Gastrocnemius medialis (tissue), 4 donors: ENCODE measurements at regions not wholly inside any gene's neighbourhood (a gene's known extent, or its start where the extent isn't known, plus 50 kb on each side); places are given as distances from the start of the nearest gene placed in this dataset.

ENCODE experiments used
- POLR2A ChIP-seq, 2 donors: fragments of 450-650 bp; IDR thresholded peaks; one replicate each; pipeline ENCODE4 v1.6.1; 2017; ENCODE audit warnings: antibody characterized with exemption in 2 of 2, mild to moderate bottlenecking in 2 of 2, moderate library complexity in 2 of 2
- TF ChIP-seq, protein P1 (sequence below), 5 experiments: fragments of 450-650 bp in 3 of 5; fragments of 200-600 bp in 2 of 5; sonication (generic) in 2 of 5; IDR thresholded peaks in 4 of 5; conservative IDR thresholded peaks in 1 of 5; 1 replicate in 4 of 5; 2 replicates in 1 of 5; pipeline ENCODE4 v1.5.1; 2016 to 2019; ENCODE audit warnings: antibody characterized with exemption in 5 of 5, mild to moderate bottlenecking in 3 of 5, moderate library complexity in 3 of 5

DNA sequence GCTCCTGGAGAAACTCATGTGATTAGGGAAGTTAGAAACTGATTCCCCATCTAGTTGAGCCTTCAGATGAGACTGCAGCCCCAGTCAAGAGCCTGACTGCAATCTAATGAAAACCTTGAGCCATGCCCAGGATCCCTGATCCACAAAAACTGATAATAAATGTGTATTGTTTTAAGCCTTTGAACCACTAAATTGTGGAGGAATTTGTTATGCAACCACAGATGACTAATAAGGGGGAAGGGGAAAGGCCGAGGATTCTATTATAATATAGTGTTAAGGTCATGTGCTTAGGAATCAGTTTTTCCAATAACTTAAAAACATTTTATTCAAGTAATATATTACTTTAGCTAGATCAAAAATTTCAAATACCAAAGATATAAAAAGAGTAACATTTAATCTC lies 52.8 kb upstream of the USP25 start:
- TF ChIP-seq, protein P1, sequence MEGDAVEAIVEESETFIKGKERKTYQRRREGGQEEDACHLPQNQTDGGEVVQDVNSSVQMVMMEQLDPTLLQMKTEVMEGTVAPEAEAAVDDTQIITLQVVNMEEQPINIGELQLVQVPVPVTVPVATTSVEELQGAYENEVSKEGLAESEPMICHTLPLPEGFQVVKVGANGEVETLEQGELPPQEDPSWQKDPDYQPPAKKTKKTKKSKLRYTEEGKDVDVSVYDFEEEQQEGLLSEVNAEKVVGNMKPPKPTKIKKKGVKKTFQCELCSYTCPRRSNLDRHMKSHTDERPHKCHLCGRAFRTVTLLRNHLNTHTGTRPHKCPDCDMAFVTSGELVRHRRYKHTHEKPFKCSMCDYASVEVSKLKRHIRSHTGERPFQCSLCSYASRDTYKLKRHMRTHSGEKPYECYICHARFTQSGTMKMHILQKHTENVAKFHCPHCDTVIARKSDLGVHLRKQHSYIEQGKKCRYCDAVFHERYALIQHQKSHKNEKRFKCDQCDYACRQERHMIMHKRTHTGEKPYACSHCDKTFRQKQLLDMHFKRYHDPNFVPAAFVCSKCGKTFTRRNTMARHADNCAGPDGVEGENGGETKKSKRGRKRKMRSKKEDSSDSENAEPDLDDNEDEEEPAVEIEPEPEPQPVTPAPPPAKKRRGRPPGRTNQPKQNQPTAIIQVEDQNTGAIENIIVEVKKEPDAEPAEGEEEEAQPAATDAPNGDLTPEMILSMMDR (IDR thresholded peaks at IDR 0.05 in 4 of 5, conservative IDR thresholded peaks at IDR 0.05 in 1 of 5), result no peak
- no peak for TF ChIP-seq POLR2A (IDR thresholded peaks at IDR 0.05)
